ENCODE measurements at regions not wholly inside any gene's neighbourhood (a gene's known extent, or its start where the extent isn't known, plus 50 kb on each side); places are given as distances from the start of the nearest gene placed in this dataset.

DNA sequence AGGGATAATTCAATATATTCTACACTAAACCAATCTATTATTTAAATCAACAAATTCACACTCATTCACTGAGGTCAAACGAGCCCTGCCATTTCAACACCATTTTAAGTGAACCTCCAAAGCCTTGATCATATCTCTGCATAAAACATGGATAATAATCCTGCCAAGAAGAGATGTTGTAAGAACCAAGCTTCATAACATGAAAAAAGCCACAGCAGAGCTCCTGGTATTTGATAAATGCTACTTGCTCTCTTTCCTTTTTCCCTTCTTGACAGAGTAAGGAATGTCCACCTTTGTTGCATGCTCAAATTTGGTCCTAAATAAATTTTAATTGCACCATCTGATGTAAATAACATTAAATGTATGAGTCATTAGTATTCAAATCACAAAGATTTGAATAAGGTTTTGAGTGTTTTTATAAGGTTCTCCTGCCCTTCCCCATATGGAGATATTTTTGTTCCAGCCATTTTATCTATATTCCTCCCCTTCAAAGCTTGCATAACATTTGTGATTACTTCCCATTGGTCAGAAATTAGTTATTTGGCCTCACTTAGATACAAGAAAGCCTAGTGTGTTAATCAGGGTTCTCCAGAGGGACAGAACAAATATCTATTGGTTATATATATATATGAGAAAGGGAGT lies 318.8 kb downstream of the RND3 start:
- TF ChIP-seq POLR2A (IDR thresholded peaks at IDR 0.05; ENCODE audit: low read depth, low read length): no peak
- no peak for TF ChIP-seq POLR2AphosphoS5 (IDR thresholded peaks at IDR 0.05; ENCODE audit: low read depth, low read length)
- TF ChIP-seq TAF1 (IDR thresholded peaks at IDR 0.05; ENCODE audit: borderline replicate concordance, low read depth, low read length): no peak
